T-helper 1 cell (primary cell): ENCODE measurements at regions not wholly inside any gene's neighbourhood (a gene's known extent, or its start where the extent isn't known, plus 50 kb on each side); places are given as distances from the start of the nearest gene placed in this dataset.

Source experiments
- DNase-seq, 5 donors: peaks; one replicate each; pipeline ENCODE4 v3.0.0-alpha.2; 2012 to 2020

- DNase-seq = no peak
Observed at GRCh38 chr11:111137846-111138245, 107.7 kb upstream of the POU2AF2 start.

- DNase-seq = no peak
Observed at GRCh38 chr11:111135778-111136570, 109.6 kb upstream of the POU2AF2 start.

GRCh38 chr11:111135101-111135500 lies 110.4 kb upstream of the POU2AF2 start:
- no peak for DNase-seq

GRCh38 chr11:111128076-111128870 lies 117.3 kb upstream of the POU2AF2 start:
- no peak for DNase-seq

- no peak for DNase-seq
Observed at GRCh38 chr11:111124724-111125123, 120.8 kb upstream of the POU2AF2 start.

- DNase-seq = no peak
Observed at GRCh38 chr11:111123463-111124398, 121.8 kb upstream of the POU2AF2 start.

GRCh38 chr11:111120696-111121302 lies 124.7 kb upstream of the POU2AF2 start:
- no peak for DNase-seq

GRCh38 chr11:111120161-111120560 lies 125.4 kb upstream of the POU2AF2 start:
- DNase-seq = no peak

GRCh38 chr11:111119751-111120150 lies 125.8 kb upstream of the POU2AF2 start:
- DNase-seq = no peak

GRCh38 chr11:111115890-111116289 lies 129.6 kb upstream of the POU2AF2 start:
- DNase-seq = no peak

- no peak for DNase-seq
Observed at GRCh38 chr11:111114091-111114490, 131.4 kb upstream of the POU2AF2 start.

GRCh38 chr11:111112614-111113013 lies 132.9 kb upstream of the POU2AF2 start:
- DNase-seq = no peak

- no peak for DNase-seq
Observed at GRCh38 chr11:111107501-111107900, 138.0 kb upstream of the POU2AF2 start.

GRCh38 chr11:111106641-111107040 lies 138.9 kb upstream of the POU2AF2 start:
- no peak for DNase-seq

GRCh38 chr11:111105566-111105965 lies 140.0 kb upstream of the POU2AF2 start:
- no peak for DNase-seq

- no peak for DNase-seq
Observed at GRCh38 chr11:111104185-111104584, 141.3 kb upstream of the POU2AF2 start.

GRCh38 chr11:111101881-111102280 lies 143.6 kb upstream of the POU2AF2 start:
- no peak for DNase-seq

GRCh38 chr11:111099028-111099713 lies 146.4 kb upstream of the POU2AF2 start:
- DNase-seq = no peak

- DNase-seq = no peak
Observed at GRCh38 chr11:111098091-111098490, 147.4 kb upstream of the POU2AF2 start.

- no peak for DNase-seq
Observed at GRCh38 chr11:111097191-111097590, 148.3 kb upstream of the POU2AF2 start.

GRCh38 chr11:111095327-111095726 lies 150.2 kb upstream of the POU2AF2 start:
- no peak for DNase-seq

GRCh38 chr11:111093061-111093460 lies 152.5 kb upstream of the POU2AF2 start:
- DNase-seq = no peak
